HEK293T (cell line): ENCODE measurements at regions not wholly inside any gene's neighbourhood (a gene's known extent, or its start where the extent isn't known, plus 50 kb on each side); places are given as distances from the start of the nearest gene placed in this dataset.
"Not testable (repeated sequence)": the region's sequence is repeated elsewhere in the genome, so short reads cannot be mapped to it uniquely, and the experiment has no call there.

Experiments used
- CTCF ChIA-PET: fragments of 350-600 bp; formaldehyde crosslinking; extraction: SDS; loops from one replicate; lab custom pipeline; 2021; ENCODE audit warnings: antibody characterized with exemption, inconsistent platforms; lab: Yijun Ruan, JAX
- POLR2A ChIA-PET: fragments of 350-600 bp; formaldehyde crosslinking; extraction: SDS; loops from one replicate; lab custom pipeline; 2020; ENCODE audit warnings: antibody characterized with exemption, inconsistent platforms; lab: Yijun Ruan, JAX
- DNase-seq: peaks from one replicate; pipeline ENCODE4 v3.0.0; 2012; ENCODE audit warnings: mixed read lengths; ENCODE audit errors: extremely low spot score
- ARNT ChIP-seq: fragments of 450-650 bp; IDR thresholded peaks from 2 replicates; pipeline ENCODE4 v1.6.1; 2017; ENCODE audit warnings: mild to moderate bottlenecking
- BHLHE40 ChIP-seq: fragments of 450-650 bp; IDR thresholded peaks from 2 replicates; pipeline ENCODE4 v1.6.1; 2016; ENCODE audit warnings: mild to moderate bottlenecking, moderate library complexity, borderline replicate concordance
- CTBP1 ChIP-seq: fragments of 450-650 bp; IDR thresholded peaks from 2 replicates; pipeline ENCODE4 v1.6.1; 2016; ENCODE audit warnings: borderline replicate concordance
- ELF4 ChIP-seq: fragments of 450-650 bp; IDR thresholded peaks from 2 replicates; pipeline ENCODE4 v1.6.1; 2017; ENCODE audit warnings: antibody characterized with exemption
- FOXA1 ChIP-seq: fragments of 450-650 bp; IDR thresholded peaks from 2 replicates; pipeline ENCODE4 v1.6.1; 2016; ENCODE audit warnings: mild to moderate bottlenecking
- FOXK2 ChIP-seq: fragments of 450-650 bp; IDR thresholded peaks from 2 replicates; pipeline ENCODE4 v1.6.1; 2016; ENCODE audit warnings: mild to moderate bottlenecking
- FOXM1 ChIP-seq: fragments of 450-650 bp; IDR thresholded peaks from 2 replicates; pipeline ENCODE4 v1.6.1; 2017; ENCODE audit warnings: mild to moderate bottlenecking, borderline replicate concordance
- HDGF ChIP-seq: fragments of 450-650 bp; IDR thresholded peaks from 2 replicates; pipeline ENCODE4 v1.6.1; 2017; ENCODE audit warnings: antibody characterized with exemption, borderline replicate concordance
- L3MBTL2 ChIP-seq: fragments of 450-650 bp; conservative IDR thresholded peaks from 2 replicates; pipeline ENCODE4 v1.6.1; 2016; ENCODE audit warnings: mild to moderate bottlenecking
- LEF1 ChIP-seq: fragments of 450-650 bp; IDR thresholded peaks from 2 replicates; pipeline ENCODE4 v1.6.1; 2017; ENCODE audit warnings: mild to moderate bottlenecking, borderline replicate concordance
- NFRKB ChIP-seq: fragments of 450-650 bp; IDR thresholded peaks from 2 replicates; pipeline ENCODE4 v1.6.1; 2016; ENCODE audit warnings: mild to moderate bottlenecking, moderate library complexity
- SP1 ChIP-seq: fragments of 450-650 bp; IDR thresholded peaks from 2 replicates; pipeline ENCODE4 v1.6.1; 2017
- SUZ12 ChIP-seq: fragments of 450-650 bp; IDR thresholded peaks from 2 replicates; pipeline ENCODE4 v1.6.1; 2016; ENCODE audit warnings: mild to moderate bottlenecking
- TARDBP ChIP-seq: fragments of 450-650 bp; IDR thresholded peaks from 2 replicates; pipeline ENCODE4 v1.6.1; 2016
- ZNF384 ChIP-seq: fragments of 450-650 bp; IDR thresholded peaks from 2 replicates; pipeline ENCODE4 v1.6.1; 2016
- TF ChIP-seq, protein P1 (sequence below): fragments of 450-650 bp; IDR thresholded peaks from 2 replicates; pipeline ENCODE4 v1.6.1; 2016

DNA sequence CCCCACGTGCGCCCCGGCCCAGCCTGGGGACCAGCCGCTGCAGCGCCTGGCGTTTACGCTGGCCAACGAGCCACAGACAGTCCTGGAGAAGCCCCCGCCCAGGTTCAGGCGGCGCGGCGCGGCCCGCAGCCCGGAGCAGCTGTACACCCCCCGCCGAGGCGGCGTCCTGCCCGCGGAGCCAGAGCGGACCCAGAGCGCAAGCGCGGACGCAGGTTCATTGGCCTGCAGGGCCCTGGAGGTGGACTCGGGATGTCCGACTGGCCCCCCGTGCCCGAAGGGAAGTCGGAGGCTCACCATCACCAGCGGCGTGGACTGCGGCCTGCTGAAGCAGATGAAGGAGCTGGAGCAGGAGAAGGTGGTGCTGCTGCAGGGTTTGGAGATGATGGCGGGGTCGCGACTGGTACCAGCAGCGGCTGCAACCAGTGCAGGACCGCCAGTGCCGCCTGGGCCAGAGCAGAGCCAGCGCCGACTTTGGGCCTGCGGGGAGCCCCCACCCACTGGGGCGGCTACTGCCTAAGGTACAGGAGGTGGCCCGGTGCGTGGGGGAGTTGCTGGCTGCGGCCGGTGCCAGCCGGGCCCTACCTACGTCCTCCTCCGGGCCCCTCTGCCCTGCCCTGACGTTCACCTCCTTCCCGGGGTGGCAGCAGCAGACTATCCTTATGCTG is 72.0 kb upstream of the KCTD7 start:
- CTCF ChIA-PET, result interaction anchor here (1.4 kb wide), 1 partner anchor 19 kb away, joined by 6 read pairs; no protein-coding TSS in a partner anchor
- POLR2A ChIA-PET, result interaction anchor here (1.0 kb wide), 1 partner anchor 98 kb away, joined by 3 read pairs; no protein-coding TSS in a partner anchor
- DNase-seq, result no peak
- TF ChIP-seq FOXA1 (no peak), SP1 (no peak), ARNT (no peak), SUZ12 (no peak), FOXK2 (no peak)
- TF ChIP-seq, protein P1, sequence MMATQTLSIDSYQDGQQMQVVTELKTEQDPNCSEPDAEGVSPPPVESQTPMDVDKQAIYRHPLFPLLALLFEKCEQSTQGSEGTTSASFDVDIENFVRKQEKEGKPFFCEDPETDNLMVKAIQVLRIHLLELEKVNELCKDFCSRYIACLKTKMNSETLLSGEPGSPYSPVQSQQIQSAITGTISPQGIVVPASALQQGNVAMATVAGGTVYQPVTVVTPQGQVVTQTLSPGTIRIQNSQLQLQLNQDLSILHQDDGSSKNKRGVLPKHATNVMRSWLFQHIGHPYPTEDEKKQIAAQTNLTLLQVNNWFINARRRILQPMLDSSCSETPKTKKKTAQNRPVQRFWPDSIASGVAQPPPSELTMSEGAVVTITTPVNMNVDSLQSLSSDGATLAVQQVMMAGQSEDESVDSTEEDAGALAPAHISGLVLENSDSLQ, result no peak

DNA sequence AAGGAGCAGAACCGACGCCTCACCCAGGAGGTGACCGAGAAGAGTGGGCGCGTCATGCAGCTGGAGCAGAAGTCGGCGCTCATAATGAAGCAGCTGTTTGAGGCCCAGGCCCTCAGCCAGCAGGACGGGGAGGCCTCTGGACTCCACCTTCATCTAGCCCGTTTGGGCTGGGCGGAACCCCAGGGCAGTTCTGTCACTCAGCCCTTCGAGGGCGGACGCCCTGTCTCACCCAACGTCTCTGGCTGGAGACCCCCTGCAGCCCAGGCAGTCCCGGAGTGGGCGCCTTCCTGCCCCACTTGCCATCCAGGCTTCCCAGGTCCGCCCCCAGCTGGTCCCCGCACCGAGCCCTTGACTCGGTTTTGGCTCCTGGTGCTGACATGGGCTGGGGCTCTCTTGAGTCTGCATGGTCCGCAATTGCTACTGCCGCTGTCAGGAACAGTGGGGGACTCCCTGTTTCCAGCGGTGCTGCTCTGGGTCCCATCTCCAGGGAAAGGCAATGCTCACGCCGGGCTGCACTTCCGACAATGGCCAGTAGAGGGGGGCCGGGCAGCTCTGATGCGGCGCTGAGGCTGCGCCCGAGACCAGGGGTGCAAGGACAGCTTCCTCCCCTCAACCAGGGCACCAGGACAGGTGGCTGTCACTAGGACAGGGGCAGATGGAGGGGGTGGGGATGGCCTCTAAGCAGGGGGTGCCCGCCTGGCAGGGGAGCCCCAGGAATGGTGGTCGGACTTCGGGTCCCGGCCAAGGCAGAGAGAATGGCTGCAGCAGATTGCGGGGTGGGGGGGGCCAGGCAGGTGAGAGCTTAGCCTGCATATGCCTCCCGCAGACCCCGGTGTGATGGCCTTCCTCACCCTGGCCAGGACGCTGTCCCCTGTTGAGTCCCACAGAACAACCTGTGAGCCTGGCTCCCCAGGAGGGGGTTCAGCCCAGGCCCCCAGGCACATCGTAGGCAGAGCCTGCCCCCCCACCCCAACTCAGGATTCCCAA is 71.2 kb upstream of the KCTD7 start:
- no peak for TF ChIP-seq SP1
- TF ChIP-seq CTBP1, result no peak
- TF ChIP-seq SUZ12, result no peak
- TF ChIP-seq TARDBP, result no peak
- no peak for TF ChIP-seq LEF1
- no peak for TF ChIP-seq FOXA1
- TF ChIP-seq ELF4, result no peak
- TF ChIP-seq ZNF384, result no peak
- no peak for TF ChIP-seq BHLHE40
- TF ChIP-seq FOXK2, result no peak
- TF ChIP-seq, protein P1, result no peak
- no peak for TF ChIP-seq HDGF
- TF ChIP-seq L3MBTL2, result no peak
- DNase-seq, result peak; percentile 79
- CTCF ChIA-PET, result interaction anchor here (0.6 to 1.4 kb wide), 4 partner anchors 18 to 530 kb away, joined by 3 to 6 read pairs (median 4); no protein-coding TSS in a partner anchor
- POLR2A ChIA-PET, result interaction anchor here (1.0 to 1.2 kb wide), 3 partner anchors 70 to 185 kb away, joined by 3 to 5 read pairs (median 3); no protein-coding TSS in a partner anchor

DNA sequence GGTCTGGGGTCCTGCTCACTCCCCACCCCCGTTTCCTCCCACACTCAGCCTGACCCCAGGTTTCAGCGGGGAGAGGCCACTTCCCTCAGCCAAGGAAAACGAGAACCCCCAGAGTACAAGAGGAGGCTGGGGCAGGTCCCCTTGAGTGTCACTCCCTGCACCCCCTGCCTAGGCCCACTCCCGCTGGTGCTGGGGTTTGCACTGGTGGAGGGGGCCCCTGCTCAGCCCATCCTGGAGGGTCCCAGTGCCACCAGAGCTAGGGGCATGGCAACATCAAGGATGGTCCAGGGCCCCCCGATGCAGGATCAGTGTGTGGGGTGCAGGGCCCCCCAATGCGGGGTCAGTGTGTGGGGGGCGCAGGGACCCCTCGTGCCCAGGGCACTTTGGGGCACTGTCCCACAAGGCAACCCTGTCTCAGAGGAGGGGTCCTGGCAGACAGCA is 70.5 kb upstream of the KCTD7 start:
- ChIA-PET CTCF (interaction anchor here (0.6 to 1.4 kb wide), 4 partner anchors 18 to 531 kb away, joined by 3 to 6 read pairs (median 4); no protein-coding TSS in a partner anchor), POLR2A (interaction anchor here (1.0 to 1.2 kb wide), 2 partner anchors 70 to 184 kb away, joined by 3 to 5 read pairs; no protein-coding TSS in a partner anchor)
- DNase-seq, result no peak
- TF ChIP-seq ZNF384 (no peak), HDGF (no peak), FOXM1 (no peak), FOXA1 (no peak), ELF4 (no peak), SP1 (no peak), L3MBTL2 (no peak), BHLHE40 (no peak), CTBP1 (no peak), ARNT (no peak), LEF1 (no peak)
- TF ChIP-seq, protein P1, result no peak

DNA sequence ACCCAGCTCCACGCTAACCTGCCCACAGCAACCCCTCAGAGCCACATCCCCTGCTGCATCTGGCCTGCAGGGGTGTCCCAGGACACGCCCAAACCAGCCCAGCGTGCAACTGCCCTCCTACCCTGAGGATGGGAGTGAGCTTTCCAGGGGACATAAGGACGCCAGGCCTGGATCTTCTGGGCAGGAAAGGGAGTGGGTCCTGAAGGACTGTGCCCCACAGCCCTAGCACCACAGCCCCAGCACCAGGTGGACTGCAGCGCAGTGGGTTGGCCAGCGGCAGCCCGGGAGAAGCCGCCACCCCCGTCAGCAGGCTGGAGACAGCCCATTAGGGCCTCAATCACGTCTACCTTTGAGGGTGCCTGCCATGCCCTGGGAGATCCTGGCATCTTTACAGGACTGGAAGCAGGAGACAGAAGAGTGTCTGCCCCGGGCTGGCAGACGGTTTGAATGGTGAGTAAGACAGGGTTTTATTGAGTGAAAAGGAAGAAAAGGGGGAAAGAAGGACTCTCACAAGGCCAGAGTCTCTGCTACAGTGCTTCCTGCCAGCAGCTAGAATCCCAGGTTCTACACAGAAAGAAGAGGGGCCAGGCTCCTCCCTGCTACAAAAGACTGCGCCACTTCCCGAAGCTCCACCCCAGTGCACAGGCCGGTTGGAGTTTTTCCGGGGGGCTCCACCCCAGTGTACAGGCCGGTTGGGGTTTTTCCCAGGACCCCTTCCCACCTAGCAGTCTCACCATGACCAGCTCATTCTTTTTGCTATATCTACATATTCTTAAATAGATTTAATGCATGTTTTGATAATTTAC is 69.8 kb upstream of the KCTD7 start:
- POLR2A ChIA-PET, result no interaction called here
- TF ChIP-seq TARDBP (no peak), LEF1 (no peak)
- CTCF ChIA-PET, result interaction anchor here (0.6 to 1.1 kb wide), 3 partner anchors 29 to 242 kb away, joined by 3 to 4 read pairs (median 3); partner anchors contain the start of gene KCTD7
- DNase-seq, result no peak

GRCh38 chr7:66564045-66564444 is 64.6 kb upstream of the KCTD7 start:
- ChIA-PET POLR2A (no interaction called here), CTCF (interaction anchor here (0.6 kb wide), 1 partner anchor 26 kb away, joined by 3 read pairs; no protein-coding TSS in a partner anchor)
- no peak for DNase-seq
- TF ChIP-seq SUZ12, result no peak
- no peak for TF ChIP-seq SP1
- no peak for TF ChIP-seq ARNT
- no peak for TF ChIP-seq NFRKB
- TF ChIP-seq ZNF384, result no peak
- no peak for TF ChIP-seq ELF4
- TF ChIP-seq, protein P1, result no peak
- no peak for TF ChIP-seq L3MBTL2
- TF ChIP-seq HDGF, result no peak
- TF ChIP-seq TARDBP, result no peak
- no peak for TF ChIP-seq BHLHE40
- no peak for TF ChIP-seq LEF1
- no peak for TF ChIP-seq FOXK2
- no peak for TF ChIP-seq FOXA1

GRCh38 chr7:66570179-66570578 is 58.5 kb upstream of the KCTD7 start:
- CTCF ChIA-PET, POLR2A ChIA-PET, DNase-seq: not testable (repeated sequence)
